HL-60 (cell line): ENCODE measurements at regions not wholly inside any gene's neighbourhood (a gene's known extent, or its start where the extent isn't known, plus 50 kb on each side); places are given as distances from the start of the nearest gene placed in this dataset.

Experiments
- DNase-seq, 2 experiments: peaks; one replicate each; pipeline ENCODE4 v3.0.0-alpha.2; 2010 to 2020; ENCODE audit warnings: low read depth in 1 of 2, low spot score in 1 of 2
- H3K27ac ChIP-seq: fragments of 250-450 bp; sonication (Bioruptor Pico); replicated peaks from 2 replicates; pipeline ENCODE4 v1.5.1; 2020; ENCODE audit warnings: mild to moderate bottlenecking, moderate library complexity
- H3K27me3 ChIP-seq: fragments of 250-450 bp; sonication (Bioruptor Pico); 2 replicates; pipeline ENCODE4 v1.5.1; 2021; ENCODE audit warnings: mild to moderate bottlenecking, moderate library complexity; ENCODE audit not compliant: insufficient read depth, poor library complexity, severe bottlenecking
- H3K4me3 ChIP-seq: replicated peaks from 2 replicates; pipeline ENCODE4 v1.5.1; 2011; ENCODE audit warnings: mild to moderate bottlenecking, control low read depth, low read length; ENCODE audit not compliant: insufficient read depth
- CTCF ChIP-seq: IDR thresholded peaks from one replicate; pipeline ENCODE4 v1.5.1; 2011; ENCODE audit warnings: low read length, control low read depth, inconsistent platforms; ENCODE audit not compliant: insufficient read depth
- GABPA ChIP-seq: IDR thresholded peaks from 2 replicates; pipeline ENCODE4 v1.6.1; 2012; ENCODE audit warnings: low read depth
- POLR2AphosphoS5 ChIP-seq: IDR thresholded peaks from 2 replicates; pipeline ENCODE4 v1.6.1; 2012; ENCODE audit warnings: low read depth
- REST ChIP-seq: IDR thresholded peaks from 2 replicates; pipeline ENCODE4 v1.6.1; 2012; ENCODE audit warnings: low read depth; ENCODE audit not compliant: insufficient replicate concordance
- SPI1 ChIP-seq: IDR thresholded peaks from 2 replicates; pipeline ENCODE4 v1.6.1; 2012; ENCODE audit warnings: low read depth, mild to moderate bottlenecking, borderline replicate concordance

GRCh38 chr3:127363171-127363570 is 75.3 kb upstream of the PRR20G start:
- no peak overlapping the region for H3K4me3 ChIP-seq
- no peak overlapping the region for H3K27ac ChIP-seq
- H3K27me3 ChIP-seq: peaks cover 3% of the 10 kb centered on the region
- no peak for DNase-seq
- no peak for TF ChIP-seq CTCF

DNA sequence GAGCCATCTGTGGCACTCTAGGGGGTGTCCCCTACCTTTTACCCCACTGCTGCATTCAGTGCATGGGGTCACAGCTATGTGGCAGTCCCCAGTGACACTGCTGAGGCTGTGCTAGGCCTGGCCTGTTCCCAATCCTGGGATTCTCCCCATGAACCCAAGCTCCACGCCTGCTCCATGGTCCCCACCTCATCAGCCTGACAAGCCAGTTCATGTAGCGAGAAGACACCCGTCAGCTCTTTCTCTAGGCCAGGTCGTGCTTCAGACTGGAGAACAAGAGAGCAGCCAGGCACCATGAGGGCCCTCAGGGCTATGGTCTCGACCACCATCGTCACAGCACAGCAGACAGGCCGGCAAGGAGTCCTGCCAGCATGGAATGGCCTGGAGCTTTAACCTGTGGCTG is 72.8 kb upstream of the PRR20G start:
- Histone ChIP-seq H3K27me3 (no peaks in the 10 kb centered on the region), H3K27ac (no peak overlapping the region), H3K4me3 (no peak overlapping the region)
- no peak for TF ChIP-seq CTCF
- no peak for TF ChIP-seq POLR2AphosphoS5
- no peak for TF ChIP-seq SPI1
- TF ChIP-seq REST: no peak
- TF ChIP-seq GABPA: no peak
- no peak for DNase-seq

GRCh38 chr3:127358641-127359040 is 70.8 kb upstream of the PRR20G start:
- DNase-seq: no peak
- Histone ChIP-seq H3K27ac (no peak overlapping the region), H3K4me3 (no peak overlapping the region), H3K27me3 (no peaks in the 10 kb centered on the region)
- TF ChIP-seq POLR2AphosphoS5 (no peak), SPI1 (no peak), REST (no peak), CTCF (no peak), GABPA (no peak)

- Histone ChIP-seq H3K4me3 (no peak overlapping the region), H3K27ac (no peak overlapping the region), H3K27me3 (no peaks in the 10 kb centered on the region)
- DNase-seq: no peak
- TF ChIP-seq GABPA: no peak
- TF ChIP-seq SPI1: no peak
- no peak for TF ChIP-seq POLR2AphosphoS5
- no peak for TF ChIP-seq CTCF
- no peak for TF ChIP-seq REST
Measured at GRCh38 chr3:127356381-127356780, 68.5 kb upstream of the PRR20G start.
